WERI-Rb-1 (cell line): ENCODE measurements at regions not wholly inside any gene's neighbourhood (a gene's known extent, or its start where the extent isn't known, plus 50 kb on each side); places are given as distances from the start of the nearest gene placed in this dataset.

Experiments used
- DNase-seq: peaks from one replicate; pipeline ENCODE4 v3.0.0-alpha.2; 2020
- H3K27ac ChIP-seq: fragments of 250-450 bp; sonication (Bioruptor Pico); 2 replicates; pipeline ENCODE4 v1.5.1; 2020; ENCODE audit warnings: mild to moderate bottlenecking, moderate library complexity
- H3K27me3 ChIP-seq: fragments of 250-450 bp; sonication (Bioruptor Pico); 2 replicates; pipeline ENCODE4 v1.5.1; 2021; ENCODE audit warnings: mild to moderate bottlenecking, low read depth, moderate library complexity; ENCODE audit not compliant: insufficient read depth, severe bottlenecking
- H3K36me3 ChIP-seq: fragments of 250-450 bp; sonication (Bioruptor Pico); 2 replicates; pipeline ENCODE4 v1.5.1; 2020; ENCODE audit warnings: mild to moderate bottlenecking, moderate library complexity
- H3K4me3 ChIP-seq: 2 replicates; pipeline ENCODE4 v1.5.1; 2011; ENCODE audit warnings: low read depth, mild to moderate bottlenecking, control low read depth, low read length
- H3K9me3 ChIP-seq: fragments of 250-450 bp; sonication (Bioruptor Pico); 2 replicates; pipeline ENCODE4 v1.5.1; 2021; ENCODE audit warnings: mild to moderate bottlenecking, moderate library complexity; ENCODE audit not compliant: severe bottlenecking
- CTCF ChIP-seq: IDR thresholded peaks from 2 replicates; pipeline ENCODE4 v1.5.1; 2011; ENCODE audit warnings: low read depth, mild to moderate bottlenecking, control low read depth, inconsistent platforms, low read length

GRCh38 chr3:76827701-76828226 is 212.1 kb upstream of the ROBO2 start:
- Histone ChIP-seq H3K36me3 (no peaks in the 10 kb centered on the region), H3K9me3 (no peaks in the 10 kb centered on the region), H3K27me3 (no peaks in the 10 kb centered on the region), H3K27ac (no peak overlapping the region), H3K4me3 (no peak overlapping the region)
- TF ChIP-seq CTCF: no peak
- no peak for DNase-seq

DNA sequence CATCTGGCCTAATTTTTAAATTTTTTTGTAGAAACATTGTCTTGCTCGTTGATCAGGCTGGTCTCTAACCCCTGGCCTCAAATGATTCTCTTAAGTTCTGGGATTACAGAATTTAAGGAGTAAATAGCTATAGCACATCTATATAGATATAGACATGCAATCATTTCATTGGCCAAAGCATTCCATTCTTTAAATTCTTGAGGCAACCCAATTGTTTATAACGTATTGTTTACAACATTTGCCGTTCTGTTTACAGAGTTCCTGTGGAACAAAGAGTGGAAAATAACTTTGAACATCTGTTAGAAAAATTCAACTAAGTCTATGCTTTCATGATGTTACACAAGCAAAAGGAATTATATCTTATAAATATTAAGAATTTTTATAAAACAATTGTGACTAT is 205.2 kb upstream of the ROBO2 start:
- Histone ChIP-seq H3K36me3 (no peaks in the 10 kb centered on the region), H3K4me3 (no peak overlapping the region), H3K9me3 (no peaks in the 10 kb centered on the region), H3K27me3 (no peaks in the 10 kb centered on the region), H3K27ac (no peak overlapping the region)
- TF ChIP-seq CTCF: no peak
- DNase-seq: no peak

DNA sequence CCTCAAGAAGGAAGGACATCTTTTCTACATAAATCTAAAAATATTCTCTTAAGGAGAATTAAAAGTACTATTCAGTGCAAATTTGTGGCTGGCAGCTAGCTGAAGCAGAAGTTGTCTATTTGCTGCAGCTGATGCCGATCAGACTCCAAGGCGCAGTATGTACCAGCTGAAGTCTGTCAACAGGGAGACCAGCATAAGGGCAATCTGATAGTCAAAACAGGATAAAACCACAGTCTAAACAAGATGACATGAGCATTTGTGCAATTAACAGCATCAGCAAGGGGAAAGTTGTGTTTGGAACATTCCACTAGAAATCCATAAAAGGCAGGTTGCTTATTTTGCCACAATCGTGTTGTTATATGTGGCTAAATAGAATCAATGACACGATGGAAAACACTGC is 198.2 kb upstream of the ROBO2 start:
- Histone ChIP-seq H3K27me3 (no peaks in the 10 kb centered on the region), H3K9me3 (no peaks in the 10 kb centered on the region), H3K4me3 (no peak overlapping the region), H3K36me3 (no peaks in the 10 kb centered on the region), H3K27ac (no peak overlapping the region)
- DNase-seq: no peak
- no peak for TF ChIP-seq CTCF

DNA sequence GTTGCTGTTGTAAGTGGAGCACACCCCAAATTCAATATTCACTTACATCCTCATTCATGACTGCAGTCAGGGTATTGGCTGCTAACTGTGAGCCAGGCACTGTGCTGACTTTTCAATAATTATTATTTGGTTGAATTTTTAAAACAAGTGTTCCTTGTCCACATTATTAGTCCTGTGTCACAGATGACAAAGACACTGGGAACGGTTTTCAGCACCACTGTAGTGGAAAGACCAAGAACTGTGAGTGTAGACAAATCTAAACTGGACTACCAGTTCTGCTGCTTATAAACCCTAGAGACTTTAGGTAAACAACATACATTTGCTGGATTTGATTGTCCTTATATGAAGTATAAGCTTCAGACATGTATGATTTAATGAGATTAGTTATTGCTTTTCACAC is 197.7 kb upstream of the ROBO2 start:
- no peak overlapping the region for H3K27ac ChIP-seq
- H3K9me3 ChIP-seq: no peaks in the 10 kb centered on the region
- no peak overlapping the region for H3K4me3 ChIP-seq
- no peak for TF ChIP-seq CTCF
- no peaks in the 10 kb centered on the region for H3K36me3 ChIP-seq
- no peak for DNase-seq
- H3K27me3 ChIP-seq: no peaks in the 10 kb centered on the region

- no peak overlapping the region for H3K27ac ChIP-seq
- no peak for DNase-seq
- H3K36me3 ChIP-seq: no peaks in the 10 kb centered on the region
- no peak for TF ChIP-seq CTCF
- H3K9me3 ChIP-seq: no peaks in the 10 kb centered on the region
- H3K27me3 ChIP-seq: no peaks in the 10 kb centered on the region
- no peak overlapping the region for H3K4me3 ChIP-seq
Observed at GRCh38 chr3:76855451-76855850, 184.4 kb upstream of the ROBO2 start.

DNA sequence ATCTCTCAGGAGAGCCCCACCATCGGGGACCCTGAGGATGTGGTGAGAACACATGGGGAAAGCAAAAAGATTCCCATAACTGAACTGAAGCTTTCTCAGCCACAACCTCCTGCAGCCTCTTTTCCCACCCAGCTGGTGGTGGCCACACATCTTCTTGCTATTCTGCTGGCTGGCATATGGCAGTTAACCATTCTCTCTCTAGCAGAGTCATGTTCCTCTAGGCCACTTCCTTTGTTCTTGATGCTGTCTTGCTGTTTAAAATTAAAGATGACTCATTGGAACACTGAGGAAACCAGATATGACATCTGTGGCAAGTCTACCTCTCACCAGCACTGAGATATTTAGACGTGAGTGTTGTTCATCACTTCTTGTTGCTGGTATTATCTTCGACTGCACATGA is 180.3 kb upstream of the ROBO2 start:
- no peak for DNase-seq
- H3K27me3 ChIP-seq: no peaks in the 10 kb centered on the region
- no peak for TF ChIP-seq CTCF
- H3K9me3 ChIP-seq: no peaks in the 10 kb centered on the region
- no peak overlapping the region for H3K4me3 ChIP-seq
- H3K27ac ChIP-seq: no peak overlapping the region
- no peaks in the 10 kb centered on the region for H3K36me3 ChIP-seq
